Stimulated activated CD4-positive, alpha-beta T cell treated with anti-CD3 and anti-CD28 coated beads, Interleukin-1b, Interleukin-23, amount 100 ng/mL, for 4 hours (primary cell): ENCODE measurements at regions not wholly inside any gene's neighbourhood (a gene's known extent, or its start where the extent isn't known, plus 50 kb on each side); places are given as distances from the start of the nearest gene placed in this dataset.

Experiments
- DNase-seq, 2 donors: peaks; one replicate each; pipeline ENCODE4 v3.0.0-alpha.2; 2020; ENCODE audit warnings: low read depth in 2 of 2

DNA sequence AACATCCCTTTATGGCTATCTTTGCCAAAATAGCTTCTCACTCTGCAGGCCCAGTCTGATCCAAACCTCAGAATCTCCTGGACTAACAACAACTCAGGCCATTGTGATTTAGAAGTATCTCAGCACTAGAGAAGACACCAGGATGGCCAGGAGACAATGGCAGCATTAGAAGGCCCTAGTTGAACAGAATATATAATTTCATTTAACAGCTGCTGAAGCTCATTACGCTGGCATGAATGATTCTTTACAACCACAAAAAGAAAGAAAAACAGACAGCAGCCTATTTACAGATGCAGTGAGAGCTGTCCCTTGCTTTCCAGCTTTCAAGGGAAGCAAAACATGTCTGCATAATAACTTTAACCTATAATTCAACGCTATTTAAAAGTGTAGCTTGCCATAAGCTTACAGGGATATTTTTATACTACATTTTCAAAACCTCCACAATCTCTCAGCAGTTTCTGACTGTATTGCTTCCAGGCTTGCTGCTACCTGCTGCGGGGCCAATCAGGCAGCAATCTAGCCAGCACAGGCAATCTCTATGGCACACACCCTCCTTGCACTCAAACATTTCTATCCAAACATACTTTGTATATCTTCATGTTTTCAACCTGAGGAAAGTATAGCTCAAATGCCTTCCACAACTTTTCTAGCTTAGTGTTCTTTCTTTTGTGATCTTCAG is 107.3 kb downstream of the OGFRL1 start:
- DNase-seq = no peak

DNA sequence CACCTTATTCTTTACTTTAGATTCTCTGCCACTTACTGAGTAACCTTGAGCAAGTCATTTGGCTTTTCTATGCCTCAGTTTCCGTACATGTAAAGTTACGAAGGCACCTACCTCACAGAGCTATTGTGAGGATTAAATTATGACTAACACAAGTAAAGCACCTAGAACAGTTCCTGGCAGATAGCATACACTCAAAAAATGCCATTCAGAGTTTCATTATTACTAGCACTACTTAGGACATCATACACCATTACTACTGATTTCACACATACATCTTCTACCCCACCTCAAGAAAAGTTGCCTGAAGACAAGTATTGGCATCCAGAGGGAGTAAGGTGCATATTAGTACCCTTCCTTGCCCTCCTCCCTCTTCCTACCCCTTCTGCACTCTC is 107.8 kb downstream of the OGFRL1 start:
- DNase-seq = no peak

DNA sequence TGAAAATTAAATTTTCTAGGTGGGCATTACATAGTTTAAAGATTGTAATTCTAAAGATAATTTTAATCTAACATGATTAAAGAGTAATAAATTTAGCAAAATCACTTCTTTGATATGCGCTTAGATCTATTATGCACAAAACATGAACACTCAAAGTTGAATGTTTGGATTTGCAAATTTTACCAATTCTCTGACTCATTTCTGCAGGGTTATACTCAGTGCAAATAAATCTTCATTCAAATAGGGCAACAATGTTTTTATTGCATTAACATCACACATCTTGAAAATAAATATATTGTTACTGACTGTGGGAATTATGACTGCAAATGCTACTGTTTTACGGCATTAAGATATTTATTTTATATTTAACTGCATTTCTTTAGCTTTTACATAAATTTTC is 110.7 kb downstream of the OGFRL1 start:
- no peak for DNase-seq

DNA sequence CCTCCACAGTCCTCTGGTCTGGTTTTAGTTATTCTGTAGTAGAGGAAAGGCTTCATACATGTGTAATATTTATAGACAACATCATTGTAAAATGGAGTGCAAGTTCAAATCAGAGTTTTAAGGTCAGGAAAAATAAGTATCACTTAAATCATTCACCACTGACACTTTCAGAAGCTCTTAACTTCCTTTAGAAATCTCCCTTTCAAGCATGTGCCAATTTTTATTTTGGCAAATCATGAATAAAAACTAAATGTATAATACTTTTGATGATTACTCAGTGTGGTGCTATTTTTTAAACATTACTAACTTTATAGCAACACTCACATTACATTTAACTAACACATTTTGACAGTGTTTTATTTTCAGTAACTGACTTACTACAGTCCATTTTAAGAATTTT is 112.2 kb downstream of the OGFRL1 start:
- DNase-seq = no peak

- DNase-seq = no peak
Measured at GRCh38 chr6:71402096-71402495, 113.5 kb downstream of the OGFRL1 start.

- DNase-seq = no peak
Measured at GRCh38 chr6:71403422-71404134, 115.0 kb downstream of the OGFRL1 start.

GRCh38 chr6:71404145-71404966 is 115.7 kb downstream of the OGFRL1 start:
- DNase-seq = no peak

GRCh38 chr6:71404967-71405278 is 116.3 kb downstream of the OGFRL1 start:
- no peak for DNase-seq

DNA sequence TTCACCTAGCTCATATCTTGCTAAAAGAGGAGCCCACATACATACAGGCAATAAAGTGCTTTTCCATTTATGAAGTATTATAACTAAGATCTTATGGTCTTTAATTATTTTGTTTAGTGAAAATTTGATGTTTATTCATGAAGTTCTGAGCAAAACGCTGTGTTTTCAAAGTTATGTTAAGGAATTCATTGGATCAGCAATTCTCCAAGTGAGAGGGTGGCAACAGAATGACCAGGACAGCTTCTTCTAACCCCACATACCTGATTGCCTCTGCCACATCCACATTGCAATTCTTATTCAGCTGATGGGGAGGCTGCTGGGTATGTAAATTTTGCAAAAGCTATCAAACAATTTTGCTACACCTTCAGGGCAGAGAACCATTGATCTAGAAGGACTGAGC is 116.8 kb downstream of the OGFRL1 start:
- DNase-seq = no peak

DNA sequence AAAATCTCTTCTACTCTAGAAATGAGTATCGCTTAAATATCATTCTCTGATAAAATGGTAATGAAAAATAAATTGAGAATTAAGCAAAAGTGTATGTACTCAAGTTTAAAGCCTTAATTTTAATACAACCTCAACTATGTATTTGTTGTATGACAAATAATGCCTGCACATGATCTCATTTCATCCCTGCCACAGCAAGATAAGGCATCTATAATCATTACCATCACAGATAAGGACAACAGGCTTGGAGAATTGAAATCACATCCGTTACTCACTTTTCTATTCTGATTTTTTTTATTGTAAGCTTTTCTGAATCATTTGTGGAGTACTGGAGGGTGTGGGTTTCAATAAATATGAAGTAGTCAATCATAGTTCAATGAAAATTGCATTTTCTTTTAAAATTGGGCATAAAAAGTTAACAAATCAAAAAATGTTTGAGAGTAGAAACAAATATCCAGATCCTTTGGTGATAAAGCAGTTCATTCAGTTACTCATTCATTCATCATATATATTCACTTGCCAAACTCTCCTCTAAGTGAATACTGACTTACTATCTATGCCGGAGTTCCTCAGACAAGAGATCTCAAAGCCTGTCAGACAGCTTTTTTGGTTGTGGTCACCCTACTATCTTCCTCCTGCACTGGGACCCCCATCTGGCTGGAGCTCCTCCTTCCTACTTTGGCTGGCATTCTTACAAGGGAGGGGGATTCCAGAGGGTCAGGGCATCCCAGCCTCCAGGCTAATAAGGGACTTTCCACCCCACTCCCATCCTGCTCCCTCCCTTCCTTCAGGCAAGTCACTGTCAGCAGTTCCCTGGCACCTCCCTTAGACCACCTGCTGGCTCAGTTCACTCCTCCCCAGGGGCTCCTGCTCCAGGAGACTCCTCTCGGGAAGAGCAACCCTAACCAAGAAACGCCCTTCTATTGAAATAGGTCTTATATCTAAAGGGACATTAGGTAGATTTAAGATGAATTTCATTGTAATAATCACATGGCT is 118.6 kb downstream of the OGFRL1 start:
- DNase-seq = no peak

- no peak for DNase-seq
Measured at GRCh38 chr6:71408787-71409723, 120.4 kb downstream of the OGFRL1 start.

DNA sequence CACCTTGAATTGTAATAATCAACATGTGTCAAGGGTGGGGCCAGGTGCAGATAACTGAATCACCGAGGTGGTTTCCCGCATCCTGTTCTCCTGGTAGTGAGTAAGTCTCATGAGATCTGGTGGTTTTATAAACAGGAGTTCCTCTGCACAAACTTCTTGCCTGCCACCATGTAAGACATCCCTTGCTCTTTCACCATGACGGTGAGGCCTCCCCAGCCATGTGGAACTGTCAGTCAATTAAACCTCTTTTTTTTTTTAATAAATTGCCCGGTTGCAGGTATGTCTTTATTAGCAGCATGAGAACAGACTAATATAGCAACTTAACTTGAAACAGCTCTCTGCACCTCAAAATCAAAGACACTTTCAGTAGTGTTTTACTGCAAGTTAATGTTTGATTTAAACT is 121.6 kb downstream of the OGFRL1 start:
- DNase-seq = no peak

- no peak for DNase-seq
Measured at GRCh38 chr6:71410681-71411080, 122.1 kb downstream of the OGFRL1 start.

GRCh38 chr6:71411882-71412281 is 123.3 kb downstream of the OGFRL1 start:
- no peak for DNase-seq

GRCh38 chr6:71412559-71413140 is 124.0 kb downstream of the OGFRL1 start:
- no peak for DNase-seq

GRCh38 chr6:71414486-71414885 is 125.9 kb downstream of the OGFRL1 start:
- DNase-seq = no peak

DNA sequence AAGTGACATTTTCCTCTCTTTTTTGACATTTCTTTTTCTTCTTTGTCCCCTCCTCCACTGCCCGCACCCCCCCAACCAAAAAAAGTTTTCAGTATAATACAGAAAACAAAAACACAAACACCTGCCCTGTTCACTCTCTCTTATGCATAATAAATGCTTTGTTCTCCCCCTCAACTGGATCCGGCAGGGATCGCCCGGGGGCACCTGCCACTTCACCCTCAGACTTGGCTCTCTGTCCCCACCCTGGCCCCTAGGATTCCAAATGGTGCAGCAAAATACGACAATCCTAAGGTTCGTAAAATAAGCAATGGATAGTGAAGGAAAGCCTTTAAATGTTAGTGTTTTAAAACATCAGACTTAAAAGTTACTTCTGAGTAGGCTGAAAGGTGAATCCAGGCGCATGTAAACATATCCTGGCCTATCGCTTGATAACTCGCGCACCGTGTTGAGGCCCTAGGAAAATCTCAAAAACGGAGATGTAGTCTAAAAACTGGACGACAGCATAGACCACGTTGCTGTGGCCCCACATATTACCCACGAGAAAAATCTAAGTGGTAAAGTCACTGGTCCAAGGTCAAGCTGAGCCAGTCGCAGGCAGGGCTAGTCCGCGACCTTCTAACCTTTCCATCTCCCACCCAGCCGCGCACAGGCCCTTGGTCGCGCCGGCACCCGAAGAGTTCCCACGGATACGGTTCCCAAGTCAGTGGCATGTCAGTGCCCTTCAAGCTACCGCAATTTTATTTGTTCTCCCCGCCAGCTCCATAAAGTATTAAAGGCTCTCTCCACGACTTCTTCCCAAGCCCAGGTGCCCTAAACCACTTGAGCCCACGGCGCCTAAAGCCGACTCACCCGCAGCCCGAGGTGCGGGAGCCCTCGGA is 130.8 kb downstream of the OGFRL1 start:
- no peak for DNase-seq

GRCh38 chr6:71420095-71420692 is 131.6 kb downstream of the OGFRL1 start:
- no peak for DNase-seq
